PC-3 (cell line): ENCODE measurements at regions not wholly inside any gene's neighbourhood (a gene's known extent, or its start where the extent isn't known, plus 50 kb on each side); places are given as distances from the start of the nearest gene placed in this dataset.

Experiments
- ATAC-seq: fragments of 200-7000 bp; cut with Tn5 transposase; 2 replicates; pipeline ENCODE4 v1.9.1; 2020; ENCODE audit warnings: mild to moderate bottlenecking, moderate library complexity
- BruUV-seq: library from RNA; stranded (reverse); fragments of 400-500 nt; replicated peaks from 2 replicates; lab custom pipeline; 2021; lab: Mats Ljungman, UMichigan
- CTCF ChIA-PET: fragments of 300-600 bp; sonication (Branson Sonifier 250); formaldehyde crosslinking; loops from one replicate; lab custom pipeline; 2022; ENCODE audit warnings: antibody characterized with exemption; lab: Charles Lee
- POLR2A ChIA-PET: fragments of 300-600 bp; sonication (Branson Sonifier 250); formaldehyde crosslinking; loops from one replicate; lab custom pipeline; 2022; ENCODE audit warnings: antibody characterized with exemption; ENCODE audit not compliant: unreplicated experiment; lab: Charles Lee
- DNase-seq: peaks from one replicate; pipeline ENCODE4 v3.0.0-alpha.2; 2015
- H2AFZ ChIP-seq: fragments of 300-600 bp; sonication (generic); 2 replicates; pipeline ENCODE4 v1.6.0; 2016; ENCODE audit warnings: antibody characterized with exemption, low read length
- H3F3A ChIP-seq: fragments of 300-600 bp; sonication (generic); one replicate; pipeline ENCODE4 v1.6.0; 2017; ENCODE audit warnings: antibody characterized with exemption, low read length, control low read depth, mild to moderate bottlenecking; ENCODE audit not compliant: unreplicated experiment
- H3K27ac ChIP-seq: fragments of 300-600 bp; sonication (generic); 2 replicates; pipeline ENCODE4 v1.5.1; 2016; ENCODE audit warnings: mild to moderate bottlenecking, low read length
- H3K27me3 ChIP-seq: fragments of 300-600 bp; sonication (generic); 2 replicates; pipeline ENCODE4 v1.6.1; 2016; ENCODE audit warnings: low read length, mixed read lengths
- H3K36me3 ChIP-seq: fragments of 300-600 bp; sonication (generic); 2 replicates; pipeline ENCODE4 v1.6.1; 2016; ENCODE audit warnings: low read depth, mixed run types, low read length, mixed read lengths
- H3K4me1 ChIP-seq: fragments of 300-600 bp; sonication (generic); 2 replicates; pipeline ENCODE4 v1.5.1; 2016; ENCODE audit warnings: low read length; ENCODE audit not compliant: insufficient read depth
- H3K4me2 ChIP-seq: fragments of 300-600 bp; sonication (generic); 2 replicates; pipeline ENCODE4 v1.6.0; 2016; ENCODE audit warnings: low read length
- H3K4me3 ChIP-seq: fragments of 300-600 bp; sonication (generic); 2 replicates; pipeline ENCODE4 v1.5.1; 2016; ENCODE audit warnings: mild to moderate bottlenecking, low read length, mixed read lengths
- H3K79me2 ChIP-seq: fragments of 300-600 bp; sonication (generic); 2 replicates; pipeline ENCODE4 v1.6.1; 2017; ENCODE audit warnings: low read length, mixed read lengths
- H3K9ac ChIP-seq: fragments of 300-600 bp; sonication (generic); 2 replicates; pipeline ENCODE4 v1.6.0; 2016; ENCODE audit warnings: mild to moderate bottlenecking, low read length
- H3K9me2 ChIP-seq: fragments of 300-600 bp; sonication (generic); replicated peaks from 2 replicates; pipeline ENCODE4 v1.6.1; 2016; ENCODE audit warnings: mixed run types, low read length, mixed read lengths
- H3K9me3 ChIP-seq: fragments of 300-600 bp; sonication (generic); 2 replicates; pipeline ENCODE4 v1.6.1; 2016; ENCODE audit warnings: low read length, mixed read lengths
- H4K20me1 ChIP-seq: fragments of 300-600 bp; sonication (generic); 2 replicates; pipeline ENCODE4 v1.6.1; 2016; ENCODE audit warnings: low read length, mixed read lengths
- CTCF ChIP-seq: fragments of 300-600 bp; sonication (generic); conservative IDR thresholded peaks from 2 replicates; pipeline ENCODE4 v1.5.1; 2017; ENCODE audit warnings: antibody characterized with exemption, low read depth, mild to moderate bottlenecking, low read length
- EZH2 ChIP-seq: fragments of 300-600 bp; sonication (generic); IDR thresholded peaks from one replicate; pipeline ENCODE4 v1.6.1; 2017; ENCODE audit warnings: antibody characterized with exemption, mild to moderate bottlenecking, low read length; ENCODE audit not compliant: unreplicated experiment
- EZH2phosphoT487 ChIP-seq: fragments of 300-600 bp; sonication (generic); IDR thresholded peaks from 2 replicates; pipeline ENCODE4 v1.6.1; 2018; ENCODE audit warnings: mild to moderate bottlenecking, antibody characterized with exemption, low read length, borderline replicate concordance
- intact Hi-C: fragments of 100-400 bp; cut with micrococcal nuclease; formaldehyde crosslinking; loops from 2 replicates; pipeline ENCODE4 v1.9.0; 2023

- no peak for DNase-seq
- no peak overlapping the region for H3K9ac ChIP-seq
- no peak for ATAC-seq
- no peaks in the 10 kb centered on the region for H3K27me3 ChIP-seq
- no peak overlapping the region for H2AFZ ChIP-seq
- TF ChIP-seq EZH2 (no peak), CTCF (no peak), EZH2phosphoT487 (no peak)
- CTCF ChIA-PET: no interaction called here
- H3K27ac ChIP-seq: no peak overlapping the region
- H3K4me2 ChIP-seq: no peak overlapping the region
- no peaks in the 10 kb centered on the region for H3K9me2 ChIP-seq
- 0 out of 2 replicates have a peak, but pooled peaks cover 4% of the 10 kb centered on the region for H3K9me3 ChIP-seq
- H3F3A ChIP-seq: no peaks in the 10 kb centered on the region
- no peaks in the 10 kb centered on the region for H3K36me3 ChIP-seq
- H3K79me2 ChIP-seq: no peaks in the 10 kb centered on the region
- intact Hi-C loops: no loop called here
- H3K4me3 ChIP-seq: no peak overlapping the region
- H4K20me1 ChIP-seq: no peaks in the 10 kb centered on the region
- POLR2A ChIA-PET: no interaction called here
- BruUV-seq: no TSS peak
- H3K4me1 ChIP-seq: no peaks in the 10 kb centered on the region
These were observed 2023.0 kb upstream of the CDH9 start for GRCh38 chr5:29061381-29061780.

GRCh38 chr5:29054694-29055093, 2016.3 kb upstream of the CDH9 start:
- no peak overlapping the region for H3K27ac ChIP-seq
- H3K4me2 ChIP-seq: no peak overlapping the region
- H3K4me3 ChIP-seq: no peak overlapping the region
- ATAC-seq (no peak), DNase-seq (no peak)
- no peaks in the 10 kb centered on the region for H3K4me1 ChIP-seq
- BruUV-seq: no TSS peak
- H3K9me2 ChIP-seq: no peaks in the 10 kb centered on the region
- TF ChIP-seq CTCF: no peak
- no peak for TF ChIP-seq EZH2phosphoT487
- no peak for TF ChIP-seq EZH2
- H3K36me3 ChIP-seq: no peaks in the 10 kb centered on the region
- no peak overlapping the region for H2AFZ ChIP-seq
- no peaks in the 10 kb centered on the region for H3K27me3 ChIP-seq
- CTCF ChIA-PET: no interaction called here
- H4K20me1 ChIP-seq: no peaks in the 10 kb centered on the region
- no peaks in the 10 kb centered on the region for H3K9me3 ChIP-seq
- no peak overlapping the region for H3K9ac ChIP-seq
- POLR2A ChIA-PET: no interaction called here
- H3F3A ChIP-seq: no peaks in the 10 kb centered on the region
- no peaks in the 10 kb centered on the region for H3K79me2 ChIP-seq
- intact Hi-C loops: no loop called here

GRCh38 chr5:29054282-29054681, 2015.9 kb upstream of the CDH9 start:
- no peaks in the 10 kb centered on the region for H3K79me2 ChIP-seq
- no peaks in the 10 kb centered on the region for H3F3A ChIP-seq
- H3K27ac ChIP-seq: no peak overlapping the region
- H3K9me3 ChIP-seq: no peaks in the 10 kb centered on the region
- BruUV-seq: no TSS peak
- no peak overlapping the region for H3K9ac ChIP-seq
- H4K20me1 ChIP-seq: no peaks in the 10 kb centered on the region
- no peak overlapping the region for H3K4me2 ChIP-seq
- H3K36me3 ChIP-seq: no peaks in the 10 kb centered on the region
- intact Hi-C loops: no loop called here
- H3K4me3 ChIP-seq: no peak overlapping the region
- TF ChIP-seq CTCF (no peak), EZH2 (no peak), EZH2phosphoT487 (no peak)
- no peak for ATAC-seq
- POLR2A ChIA-PET: no interaction called here
- DNase-seq: no peak
- no peaks in the 10 kb centered on the region for H3K4me1 ChIP-seq
- CTCF ChIA-PET: no interaction called here
- no peak overlapping the region for H2AFZ ChIP-seq
- H3K9me2 ChIP-seq: no peaks in the 10 kb centered on the region
- H3K27me3 ChIP-seq: no peaks in the 10 kb centered on the region
